Aorta (tissue), 5 donors: ENCODE measurements at regions not wholly inside any gene's neighbourhood (a gene's known extent, or its start where the extent isn't known, plus 50 kb on each side); places are given as distances from the start of the nearest gene placed in this dataset.
"Not testable (repeated sequence)": the region's sequence is repeated elsewhere in the genome, so short reads cannot be mapped to it uniquely, and the experiment has no call there.

Experiments used
- ATAC-seq: fragments of 200-7000 bp; cut with Tn5 transposase; one replicate; pipeline ENCODE4 v1.9.1; 2022; ENCODE audit warnings: moderate library complexity; ENCODE audit not compliant: low FRiP score
- DNase-seq, 2 donors: peaks; one replicate each; pipeline ENCODE4 v3.0.0-alpha.2; 2020
- H3K27ac ChIP-seq, 2 donors: one replicate each; pipeline ENCODE4 v1.5.1; 2013; ENCODE audit warnings: low read length in 2 of 2, mild to moderate bottlenecking in 2 of 2, moderate library complexity in 2 of 2, control low read depth in 1 of 2, inconsistent platforms in 1 of 2, low read depth in 1 of 2
- H3K27me3 ChIP-seq, 2 donors: one replicate each; pipeline ENCODE4 v1.6.1; 2013; ENCODE audit warnings: control low read depth in 1 of 2, low read length in 1 of 2, mild to moderate bottlenecking in 1 of 2, moderate library complexity in 1 of 2; ENCODE audit not compliant: insufficient read depth in 2 of 2, control insufficient read depth in 1 of 2
- H3K36me3 ChIP-seq, 2 donors: one replicate each; pipeline ENCODE4 v1.6.1; 2013; ENCODE audit warnings: control low read depth in 1 of 2, low read length in 1 of 2, mild to moderate bottlenecking in 1 of 2; ENCODE audit not compliant: insufficient read depth in 2 of 2, control insufficient read depth in 1 of 2
- H3K4me1 ChIP-seq, 2 donors: one replicate each; pipeline ENCODE4 v1.6.1; 2013; ENCODE audit warnings: low read length in 2 of 2, control low read depth in 1 of 2, mild to moderate bottlenecking in 1 of 2, moderate library complexity in 1 of 2; ENCODE audit not compliant: insufficient read depth in 2 of 2, control insufficient read depth in 1 of 2
- H3K4me3 ChIP-seq, 2 donors: one replicate each; pipeline ENCODE4 v1.5.1; 2013; ENCODE audit warnings: low read length in 2 of 2, control low read depth in 1 of 2, mild to moderate bottlenecking in 1 of 2
- H3K9me3 ChIP-seq: one replicate; pipeline ENCODE4 v1.6.1; 2013; ENCODE audit warnings: mild to moderate bottlenecking, low read length; ENCODE audit not compliant: control insufficient read depth
- WGBS, 2 donors: extraction: QIAGEN DNeasy Blood & Tissue Kit; methylation state at CpG; one replicate each; pipeline ENCODE4 v1.1.7; 2013; 5-methylcytosine and 5-hydroxymethylcytosine counted together
- intact Hi-C, 2 donors: fragments of 100-400 bp; cut with DNase I; formaldehyde crosslinking; loops; one replicate each; pipeline versions ENCODE4 v1.14.2 to v1.15.0; 2022
- donor health status: healthy with polysubstance abuse.
- donor health status: Bipolar disorder and iron deficiency.
- donor health status: DM: no; HTN: no; CAD: no.
- donor health status: DM: no; HTN: no; CAD: no.
- donor health status: DM: yes; HTN: yes; CAD: no.

DNA sequence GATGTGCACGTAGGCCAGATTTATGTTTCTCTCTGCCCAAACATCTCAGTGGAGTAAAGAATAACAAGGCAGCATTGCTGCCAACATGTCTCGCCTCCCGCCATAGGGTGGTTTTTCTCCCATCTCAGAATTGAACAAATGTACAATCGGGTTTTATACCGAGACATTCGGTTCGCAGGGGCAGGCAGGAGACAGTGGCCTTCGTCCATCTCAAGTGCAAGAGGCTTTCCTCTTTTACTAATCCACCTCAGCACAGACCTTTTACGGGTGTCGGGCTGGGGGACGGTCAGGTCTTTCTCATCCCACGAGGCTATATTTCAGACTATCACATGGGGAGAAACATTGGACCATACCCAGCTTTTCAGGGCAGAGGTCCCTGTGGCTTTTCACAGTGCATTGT, 118.9 kb upstream of the LARP1 start:
- DNase-seq, H3K27ac ChIP-seq, H3K4me1 ChIP-seq, ATAC-seq, H3K36me3 ChIP-seq, intact Hi-C loops, H3K27me3 ChIP-seq, H3K9me3 ChIP-seq, H3K4me3 ChIP-seq: not testable (repeated sequence)
- WGBS, 2 donors, result 75 to 77% methylated on average over 11 to 12 of the region's 12 CpGs

DNA sequence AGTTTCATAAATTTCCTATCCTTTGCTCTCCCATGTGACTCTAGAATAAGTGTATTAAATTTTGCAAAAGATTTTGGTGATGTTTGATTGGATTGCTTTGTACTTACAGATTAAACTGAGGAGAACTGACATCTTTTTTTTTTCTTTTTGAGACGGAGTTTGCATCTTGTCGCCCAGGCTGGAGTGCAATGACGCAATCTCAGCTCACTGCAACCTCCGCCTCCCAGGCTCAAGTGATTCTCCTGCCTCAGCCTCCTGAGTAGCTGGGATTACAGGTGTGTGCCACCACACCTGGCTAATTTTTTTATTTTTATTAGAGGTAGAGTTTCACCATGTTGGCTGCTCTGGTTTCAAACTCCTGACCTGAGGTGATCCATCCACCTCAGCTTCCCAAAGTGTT, 121.4 kb upstream of the LARP1 start:
- DNase-seq, intact Hi-C loops, ATAC-seq, H3K36me3 ChIP-seq, H3K4me3 ChIP-seq, H3K27me3 ChIP-seq, H3K27ac ChIP-seq, H3K9me3 ChIP-seq, H3K4me1 ChIP-seq: not testable (repeated sequence)
- 82 to 90% methylated on average over 4 of the region's 4 CpGs for WGBS, 2 donors

DNA sequence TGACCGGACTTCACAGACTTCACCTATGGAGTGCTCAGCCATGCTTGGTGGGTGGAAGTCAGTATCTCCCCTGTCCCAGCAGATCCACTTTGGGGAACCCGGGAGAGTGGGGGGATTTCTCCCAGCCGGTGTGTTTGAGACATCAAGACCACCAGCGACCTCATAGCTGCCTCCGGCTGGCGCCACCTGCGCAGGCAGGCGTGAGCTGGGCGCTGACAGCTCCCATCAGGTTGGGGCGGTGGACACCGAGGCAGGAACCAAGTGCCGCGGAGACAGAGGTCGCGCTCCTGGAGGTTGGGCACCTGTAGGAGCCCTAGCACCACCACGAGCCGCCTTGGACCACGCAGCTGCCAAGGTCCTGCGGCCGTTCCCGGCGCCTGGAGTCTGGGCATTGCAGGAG, 124.0 kb upstream of the LARP1 start:
- WGBS, 2 donors, result 91% methylated on average over 22 of the region's 22 CpGs
- DNase-seq (no peak), ATAC-seq (no peak)
- H3K27ac ChIP-seq, result no peak overlapping the region
- no peaks in the 10 kb centered on the region for H3K36me3 ChIP-seq
- intact Hi-C loops, result no loop called here
- H3K27me3 ChIP-seq, result no peaks in the 10 kb centered on the region
- no peaks in the 10 kb centered on the region for H3K9me3 ChIP-seq
- no peaks in the 10 kb centered on the region for H3K4me1 ChIP-seq
- no peak overlapping the region for H3K4me3 ChIP-seq

DNA sequence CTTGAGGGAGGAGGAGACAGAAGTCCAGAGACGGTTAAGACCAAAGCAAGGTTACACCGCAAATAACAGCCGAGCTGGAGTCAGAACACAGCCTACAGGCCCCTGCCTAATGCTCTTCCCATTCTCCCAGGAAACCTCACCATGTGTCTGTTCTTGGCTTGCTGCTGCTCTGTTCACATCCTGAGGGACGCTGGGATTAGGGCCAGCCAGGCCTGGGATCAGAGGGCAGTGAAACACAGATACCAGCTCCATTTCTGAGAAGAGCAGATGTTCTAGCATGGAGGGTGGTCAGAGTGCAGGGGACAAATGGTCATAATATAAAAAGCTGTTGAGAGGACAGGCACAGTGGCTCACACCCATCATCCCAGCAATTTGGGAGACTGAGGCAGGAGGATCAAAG, 124.8 kb upstream of the LARP1 start:
- Histone ChIP-seq H3K9me3 (no peaks in the 10 kb centered on the region), H3K36me3 (no peaks in the 10 kb centered on the region), H3K27ac (no peak overlapping the region), H3K4me3 (no peak overlapping the region), H3K27me3 (no peaks in the 10 kb centered on the region), H3K4me1 (no peaks in the 10 kb centered on the region)
- no peak for DNase-seq
- no peak for ATAC-seq
- WGBS, 2 donors, result 66 to 70% methylated on average over 4 of the region's 4 CpGs
- intact Hi-C loops, result no loop called here

DNA sequence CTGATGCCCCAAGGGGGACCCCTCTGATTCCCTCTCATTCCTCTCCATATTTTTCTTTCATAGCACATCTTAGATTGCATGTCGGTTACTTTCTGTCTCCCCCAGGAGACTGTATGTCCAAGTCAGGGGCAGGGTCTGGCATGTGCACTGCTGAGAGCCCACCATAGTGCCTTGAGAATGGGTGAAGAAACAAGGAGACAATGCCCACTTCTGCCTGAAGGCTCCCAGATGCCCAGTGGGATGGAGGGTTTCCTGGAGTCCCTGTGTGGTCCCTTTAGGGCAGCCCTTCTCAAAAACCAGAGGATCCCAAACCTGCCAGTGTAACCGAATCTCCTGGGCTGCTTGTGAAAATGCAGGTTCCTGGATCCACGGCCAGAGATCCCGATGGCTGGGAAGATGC, 126.5 kb upstream of the LARP1 start:
- 67 to 68% methylated on average over 4 of the region's 4 CpGs for WGBS, 2 donors
- DNase-seq (no peak), ATAC-seq (no peak)
- no peak overlapping the region for H3K4me3 ChIP-seq
- no peaks in the 10 kb centered on the region for H3K36me3 ChIP-seq
- H3K27me3 ChIP-seq, result no peaks in the 10 kb centered on the region
- H3K4me1 ChIP-seq, result no peaks in the 10 kb centered on the region
- intact Hi-C loops, result no loop called here
- no peaks in the 10 kb centered on the region for H3K9me3 ChIP-seq
- no peak overlapping the region for H3K27ac ChIP-seq

DNA sequence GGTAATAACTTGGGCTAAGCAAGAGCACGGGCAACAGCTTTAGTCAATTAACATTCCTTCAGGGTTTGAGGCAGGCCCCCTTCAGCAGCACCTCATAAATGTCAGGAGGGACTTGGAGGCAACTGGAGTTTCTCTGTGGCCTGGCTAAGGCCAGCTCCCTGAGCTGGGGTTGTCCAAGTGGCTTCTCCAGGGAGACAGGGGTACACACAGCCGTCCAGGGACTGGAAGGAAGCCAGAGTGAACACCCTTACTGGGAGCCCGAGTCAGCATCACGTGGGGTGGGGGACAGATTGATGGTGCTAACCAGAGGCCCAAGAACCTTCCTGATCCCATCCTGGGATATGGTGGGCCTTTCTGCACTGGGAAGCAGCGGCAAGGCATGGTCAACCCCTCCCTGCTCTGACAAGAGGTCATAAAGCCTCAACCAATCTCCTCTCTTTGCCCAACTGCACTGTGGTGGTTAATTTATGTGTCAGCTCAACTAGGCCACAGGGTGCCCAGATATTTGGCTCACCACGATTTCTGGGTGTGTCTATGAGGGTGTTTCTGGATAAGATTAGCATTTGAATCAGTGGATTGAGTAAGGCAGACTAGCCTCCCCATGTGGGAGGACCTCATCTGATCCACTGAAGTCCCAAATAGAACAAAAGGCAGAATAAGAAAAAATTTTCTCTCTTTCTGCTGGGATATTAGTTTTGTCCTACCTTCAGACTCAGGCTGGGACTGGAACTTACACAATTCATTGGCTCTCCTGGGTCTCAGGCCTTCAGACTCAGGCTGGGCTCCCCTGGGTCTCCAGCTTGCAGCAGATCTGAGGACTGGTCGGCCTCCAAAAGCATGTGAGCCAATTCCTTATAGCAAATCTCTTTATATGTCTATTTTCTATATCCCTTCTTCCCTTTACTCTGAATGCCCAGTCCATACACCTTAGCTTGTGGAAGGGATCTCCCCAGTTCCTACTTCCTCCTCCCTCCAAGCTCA, 127.2 kb upstream of the LARP1 start:
- no peak for ATAC-seq
- Histone ChIP-seq H3K36me3 (no peaks in the 10 kb centered on the region), H3K4me1 (no peaks in the 10 kb centered on the region), H3K9me3 (no peaks in the 10 kb centered on the region), H3K27ac (no peak overlapping the region), H3K27me3 (no peaks in the 10 kb centered on the region), H3K4me3 (no peak overlapping the region)
- intact Hi-C loops, result no loop called here
- WGBS, 2 donors, result 70 to 71% methylated on average over 7 of the region's 7 CpGs
- no peak for DNase-seq

DNA sequence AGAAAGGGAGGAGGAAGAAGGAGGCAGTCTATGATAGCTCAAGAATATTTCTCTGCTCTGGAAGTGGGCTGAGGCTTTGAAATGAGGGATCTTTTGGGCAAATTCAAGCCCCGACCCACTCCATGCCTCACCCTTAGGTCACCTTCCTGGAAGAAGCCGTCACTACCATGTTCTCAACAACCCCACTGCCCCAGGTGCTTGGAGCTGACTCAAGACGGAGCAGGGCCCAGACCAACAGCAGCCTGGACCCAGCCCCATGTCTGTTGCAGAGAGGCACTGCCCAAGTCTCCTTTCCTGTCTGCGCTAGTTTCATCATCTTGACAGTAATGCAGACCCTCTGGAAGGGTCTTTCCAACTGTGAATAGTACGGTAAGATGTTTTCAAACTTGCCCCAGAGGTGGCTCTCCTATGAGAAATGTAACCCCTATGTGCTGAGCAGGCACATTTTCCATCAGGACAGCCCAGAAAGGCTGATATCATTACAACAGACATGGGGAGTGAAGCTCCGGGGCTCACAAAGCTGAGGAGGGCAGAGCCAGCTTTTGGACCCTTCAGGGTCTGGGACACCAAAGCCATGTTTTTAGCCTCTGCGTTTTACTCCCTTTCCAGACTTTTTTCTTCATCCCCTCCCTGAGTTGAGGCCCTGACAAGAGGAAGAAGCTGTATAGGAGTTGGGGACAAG, 128.2 kb upstream of the LARP1 start:
- intact Hi-C loops, result no loop called here
- 79 to 85% methylated on average over 7 of the region's 7 CpGs for WGBS, 2 donors
- no peak overlapping the region for H3K4me3 ChIP-seq
- H3K27ac ChIP-seq, result no peak overlapping the region
- H3K36me3 ChIP-seq, result no peaks in the 10 kb centered on the region
- no peaks in the 10 kb centered on the region for H3K27me3 ChIP-seq
- H3K9me3 ChIP-seq, result no peaks in the 10 kb centered on the region
- ATAC-seq, result no peak
- no peak for DNase-seq
- no peaks in the 10 kb centered on the region for H3K4me1 ChIP-seq

DNA sequence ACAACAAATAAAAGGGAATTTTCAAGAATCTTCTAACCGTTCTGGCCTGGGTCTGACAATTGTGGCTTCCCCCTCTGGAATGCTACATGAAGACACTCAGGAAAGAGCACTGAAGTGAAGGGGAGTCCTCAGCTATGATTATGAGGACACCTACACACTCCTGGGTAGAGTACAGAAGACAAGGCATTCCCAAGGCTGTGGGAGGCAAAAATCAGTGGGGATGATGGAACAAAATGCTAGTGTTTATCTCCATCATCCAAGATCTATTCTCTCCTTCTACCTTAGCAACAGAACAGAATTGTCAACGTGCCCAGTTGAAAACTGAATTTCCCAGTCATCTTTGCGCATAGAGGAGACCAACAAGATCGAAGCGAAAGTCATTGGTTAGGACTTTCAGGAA, 130.1 kb upstream of the LARP1 start:
- no peaks in the 10 kb centered on the region for H3K36me3 ChIP-seq
- no peak overlapping the region for H3K4me3 ChIP-seq
- no peaks in the 10 kb centered on the region for H3K27me3 ChIP-seq
- no peak overlapping the region for H3K27ac ChIP-seq
- ATAC-seq, result no peak
- intact Hi-C loops, result no loop called here
- no peaks in the 10 kb centered on the region for H3K9me3 ChIP-seq
- WGBS, 2 donors, result 86 to 89% methylated on average over 5 of the region's 5 CpGs
- DNase-seq, result no peak
- H3K4me1 ChIP-seq, result no peaks in the 10 kb centered on the region

DNA sequence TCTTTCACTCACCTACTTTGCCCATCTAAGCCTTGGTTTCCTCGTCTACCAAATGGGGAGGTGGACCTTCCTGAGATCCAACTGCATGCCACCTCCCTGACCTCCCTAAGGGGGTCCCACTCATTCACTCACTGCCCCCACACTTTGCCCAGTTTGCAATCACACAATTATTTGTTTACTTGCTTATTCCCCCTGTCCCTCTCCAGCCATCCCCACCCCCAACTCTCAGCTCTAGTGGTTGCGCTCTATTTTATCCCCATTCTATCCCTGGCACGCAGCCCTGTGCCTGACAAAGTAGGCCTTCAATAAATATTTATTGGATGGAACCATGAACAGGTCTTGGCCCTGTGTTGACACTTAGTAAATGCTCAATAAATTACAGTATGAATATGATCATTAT, 130.8 kb upstream of the LARP1 start:
- H3K4me1 ChIP-seq, result no peaks in the 10 kb centered on the region
- no peaks in the 10 kb centered on the region for H3K27me3 ChIP-seq
- intact Hi-C loops, result no loop called here
- no peak for DNase-seq
- H3K9me3 ChIP-seq, result no peaks in the 10 kb centered on the region
- no peak overlapping the region for H3K27ac ChIP-seq
- ATAC-seq, result no peak
- H3K4me3 ChIP-seq, result no peak overlapping the region
- WGBS, 2 donors, result 84 to 94% methylated on average over 3 of the region's 3 CpGs
- no peaks in the 10 kb centered on the region for H3K36me3 ChIP-seq
